Activated naive CD8-positive, alpha-beta T cell treated with anti-CD3 and anti-CD28 coated beads, Interleukin-2, amount 50 U/mL, for 24 hours (primary cell): ENCODE measurements at regions not wholly inside any gene's neighbourhood (a gene's known extent, or its start where the extent isn't known, plus 50 kb on each side); places are given as distances from the start of the nearest gene placed in this dataset.
"Not testable (repeated sequence)": the region's sequence is repeated elsewhere in the genome, so short reads cannot be mapped to it uniquely, and the experiment has no call there.

Experiments
- ATAC-seq: fragments of 150-1000 bp; cut with Tn5 transposase; one replicate; pipeline ENCODE4 v1.10.0; 2021
- DNase-seq: peaks from one replicate; pipeline ENCODE4 v3.0.0; 2021
- H3K27ac Mint-ChIP-seq: one replicate; pipeline ENCODE4 v1.8.0; 2021; ENCODE audit warnings: mild to moderate bottlenecking, mixed read lengths
- H3K27me3 Mint-ChIP-seq: one replicate; pipeline ENCODE4 v1.8.0; 2021; ENCODE audit warnings: mixed read lengths
- H3K36me3 Mint-ChIP-seq: one replicate; pipeline ENCODE4 v1.8.0; 2021; ENCODE audit warnings: low read depth, mixed read lengths
- H3K4me1 Mint-ChIP-seq: one replicate; pipeline ENCODE4 v1.8.0; 2021; ENCODE audit warnings: mixed read lengths
- H3K4me3 Mint-ChIP-seq: one replicate; pipeline ENCODE4 v1.8.0; 2021; ENCODE audit warnings: mild to moderate bottlenecking, moderate library complexity, mixed read lengths
- H3K9me3 Mint-ChIP-seq: one replicate; pipeline ENCODE4 v1.8.0; 2021; ENCODE audit warnings: mixed read lengths

DNA sequence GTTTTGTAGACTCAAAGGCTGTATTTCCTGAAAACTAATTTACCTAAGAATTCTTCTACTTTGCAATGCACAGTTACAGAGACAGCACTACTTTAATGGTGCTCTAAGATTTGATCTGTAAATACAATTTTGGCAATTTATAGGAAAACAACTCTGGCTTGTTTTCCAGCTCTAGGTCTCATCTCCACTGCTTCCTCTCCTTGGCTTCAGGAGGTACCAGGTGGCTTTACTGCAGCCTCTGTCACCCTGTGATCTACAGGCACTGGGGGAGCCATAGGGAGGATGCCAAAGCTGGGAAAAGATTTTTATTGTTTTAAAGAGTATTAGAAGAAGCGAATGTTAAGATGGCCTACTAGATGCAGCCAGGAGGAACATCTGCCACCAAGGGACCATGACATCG, 1563.6 kb downstream of the OLFM4 start:
- no peaks in the 10 kb centered on the region for H3K36me3 Mint-ChIP-seq
- no peak for ATAC-seq
- H3K27me3 Mint-ChIP-seq: no peaks in the 10 kb centered on the region
- H3K4me1 Mint-ChIP-seq: no peaks in the 10 kb centered on the region
- no peak for DNase-seq
- H3K4me3 Mint-ChIP-seq: no peak overlapping the region
- no peak overlapping the region for H3K27ac Mint-ChIP-seq
- peaks cover 7% of the 10 kb centered on the region for H3K9me3 Mint-ChIP-seq

DNA sequence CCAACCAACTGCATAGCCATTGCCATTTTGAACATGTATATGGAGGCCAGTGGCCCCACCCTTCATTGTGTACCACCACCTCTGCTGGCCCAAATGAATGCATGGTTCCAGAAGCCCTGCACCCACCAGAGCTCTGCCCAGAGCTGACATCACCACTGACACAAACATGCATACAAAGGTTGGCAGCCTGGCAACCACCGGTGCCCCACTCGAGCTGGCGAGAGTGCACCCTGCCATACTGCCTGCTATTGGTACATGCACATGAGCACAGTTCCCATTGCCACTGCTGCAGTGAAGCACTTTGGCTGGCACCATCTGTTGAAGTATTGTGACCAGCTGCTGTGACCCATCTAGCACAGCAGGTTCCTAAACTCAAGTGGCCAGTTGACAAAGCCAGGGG, 1564.9 kb downstream of the OLFM4 start:
- Mint-ChIP-seq H3K36me3 (no peaks in the 10 kb centered on the region), H3K27me3 (no peaks in the 10 kb centered on the region), H3K4me1 (no peaks in the 10 kb centered on the region), H3K4me3 (no peak overlapping the region), H3K27ac (no peak overlapping the region), H3K9me3 (peaks cover 7% of the 10 kb centered on the region)
- DNase-seq (no peak), ATAC-seq (no peak)

DNA sequence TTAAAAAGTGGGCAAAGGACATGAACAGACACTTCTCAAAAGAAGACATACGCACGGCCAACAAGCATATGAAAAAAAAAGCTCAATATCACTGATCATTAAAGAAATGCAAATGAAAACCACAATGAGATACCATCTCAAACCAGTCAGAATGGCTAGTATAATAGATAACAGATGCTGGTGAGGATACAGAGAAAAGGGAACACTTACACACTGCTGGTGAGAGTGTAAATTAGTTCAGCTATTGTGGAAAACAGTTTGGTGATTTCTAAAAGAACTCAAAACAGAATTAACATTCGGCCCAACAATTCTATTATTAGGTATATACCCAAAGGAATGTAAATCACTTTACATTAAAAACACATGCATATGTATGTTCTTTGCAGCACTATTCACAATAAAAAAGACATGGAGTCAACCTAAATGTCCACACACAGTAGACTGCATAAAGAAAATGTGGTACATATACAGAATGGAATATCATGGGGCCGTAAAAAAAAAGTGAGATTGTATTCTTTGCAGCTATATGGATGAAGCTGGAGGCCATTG, 1569.0 kb downstream of the OLFM4 start:
- no peak overlapping the region for H3K27ac Mint-ChIP-seq
- H3K27me3 Mint-ChIP-seq: no peaks in the 10 kb centered on the region
- no peak for ATAC-seq
- peaks cover 24% of the 10 kb centered on the region for H3K9me3 Mint-ChIP-seq
- DNase-seq: no peak
- H3K4me3 Mint-ChIP-seq: no peak overlapping the region
- no peaks in the 10 kb centered on the region for H3K36me3 Mint-ChIP-seq
- H3K4me1 Mint-ChIP-seq: no peaks in the 10 kb centered on the region

DNA sequence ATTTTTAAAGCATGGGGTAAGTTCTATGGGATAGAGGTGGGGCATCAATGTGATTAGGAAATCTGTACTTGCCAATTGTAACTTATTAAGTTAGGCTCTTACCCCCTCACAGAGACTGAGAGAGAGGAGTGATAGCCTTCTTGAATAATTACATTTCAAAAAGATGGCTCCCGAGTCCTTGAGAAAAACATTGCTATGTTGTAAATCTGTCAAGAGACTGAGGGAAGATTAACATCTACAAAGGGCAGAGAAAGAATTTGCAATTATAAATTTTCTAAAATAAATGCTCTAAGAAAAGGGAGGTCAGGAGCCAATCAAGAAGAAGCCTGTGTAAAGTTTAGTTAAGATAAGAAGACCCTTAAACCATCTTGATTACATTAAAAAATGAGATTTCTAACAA, 1570.8 kb downstream of the OLFM4 start:
- no peak for ATAC-seq
- peaks cover 27% of the 10 kb centered on the region for H3K9me3 Mint-ChIP-seq
- no peaks in the 10 kb centered on the region for H3K27me3 Mint-ChIP-seq
- no peak overlapping the region for H3K27ac Mint-ChIP-seq
- no peak for DNase-seq
- H3K4me3 Mint-ChIP-seq: no peak overlapping the region
- no peaks in the 10 kb centered on the region for H3K4me1 Mint-ChIP-seq
- no peaks in the 10 kb centered on the region for H3K36me3 Mint-ChIP-seq

DNA sequence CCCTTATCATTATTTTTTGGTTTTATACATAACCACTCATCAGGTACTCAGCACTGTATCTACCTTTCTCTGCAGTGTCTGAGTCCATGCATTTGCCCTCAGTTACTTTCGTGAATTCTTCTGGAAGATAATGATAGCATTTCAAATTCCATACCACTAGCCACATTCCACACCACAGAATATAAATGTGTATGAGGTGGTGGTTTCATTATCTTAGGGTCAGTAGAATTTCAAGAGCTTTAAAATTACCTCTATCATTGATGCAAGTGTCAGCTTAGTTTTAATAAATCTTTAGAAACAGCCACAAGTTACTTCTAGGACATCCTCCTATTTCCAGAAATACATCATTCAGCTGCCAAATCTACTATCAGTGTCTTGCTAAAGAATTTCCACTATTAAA, 1578.3 kb downstream of the OLFM4 start:
- Mint-ChIP-seq H3K27ac (no peak overlapping the region), H3K27me3 (no peaks in the 10 kb centered on the region), H3K36me3 (no peaks in the 10 kb centered on the region), H3K9me3 (peaks cover 25% of the 10 kb centered on the region), H3K4me3 (no peak overlapping the region), H3K4me1 (no peaks in the 10 kb centered on the region)
- ATAC-seq (no peak), DNase-seq (no peak)

DNA sequence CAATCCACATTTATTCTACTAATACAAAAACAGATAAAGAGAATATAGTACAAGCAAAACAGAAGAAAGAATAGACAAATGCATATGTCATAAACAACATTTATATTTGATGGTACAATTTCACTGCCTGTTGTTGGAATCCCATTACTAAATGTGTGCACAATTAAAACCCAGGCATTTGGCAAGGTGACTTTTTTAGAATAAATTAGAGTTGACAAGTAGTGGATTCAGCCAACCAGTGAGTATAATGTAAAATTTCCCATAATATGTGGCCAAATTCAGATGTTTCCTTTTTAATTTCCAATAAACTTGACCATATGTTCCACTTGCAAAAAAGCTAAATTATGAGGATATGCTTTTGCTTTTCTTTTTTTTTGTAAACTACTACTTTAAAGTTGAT, 1578.8 kb downstream of the OLFM4 start:
- Mint-ChIP-seq H3K27ac (no peak overlapping the region), H3K9me3 (peaks cover 21% of the 10 kb centered on the region)

DNA sequence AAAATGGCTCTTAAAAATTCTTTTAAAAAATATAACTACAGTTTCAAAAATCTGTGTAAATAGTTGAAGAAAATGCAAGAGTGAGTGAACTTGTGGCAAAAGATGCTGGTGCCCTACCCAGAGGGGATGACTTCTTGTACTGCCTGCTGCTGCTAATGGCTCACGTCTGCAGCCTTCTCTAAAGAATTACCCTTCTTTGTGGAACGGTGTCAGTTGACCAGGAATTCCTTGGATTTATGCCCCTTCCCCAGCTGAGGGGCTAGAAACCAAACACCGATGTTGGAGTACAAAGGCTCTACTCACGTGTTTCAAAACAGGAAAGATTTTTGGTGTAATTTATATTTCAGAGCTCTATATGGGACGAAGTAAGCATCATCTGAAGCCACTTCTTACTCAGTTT, 1582.8 kb downstream of the OLFM4 start:
- Mint-ChIP-seq H3K4me1 (no peaks in the 10 kb centered on the region), H3K27ac (no peak overlapping the region), H3K36me3 (no peaks in the 10 kb centered on the region), H3K4me3 (no peak overlapping the region), H3K27me3 (no peaks in the 10 kb centered on the region), H3K9me3 (peaks cover 15% of the 10 kb centered on the region)
- no peak for ATAC-seq
- DNase-seq: no peak

More for the DNA sequence above, 1578.8 kb downstream of the OLFM4 start:
- Mint-ChIP-seq H3K4me3 (no peak overlapping the region), H3K36me3 (no peaks in the 10 kb centered on the region), H3K4me1 (no peaks in the 10 kb centered on the region), H3K27me3 (no peaks in the 10 kb centered on the region)
- ATAC-seq (no peak), DNase-seq (no peak)

DNA sequence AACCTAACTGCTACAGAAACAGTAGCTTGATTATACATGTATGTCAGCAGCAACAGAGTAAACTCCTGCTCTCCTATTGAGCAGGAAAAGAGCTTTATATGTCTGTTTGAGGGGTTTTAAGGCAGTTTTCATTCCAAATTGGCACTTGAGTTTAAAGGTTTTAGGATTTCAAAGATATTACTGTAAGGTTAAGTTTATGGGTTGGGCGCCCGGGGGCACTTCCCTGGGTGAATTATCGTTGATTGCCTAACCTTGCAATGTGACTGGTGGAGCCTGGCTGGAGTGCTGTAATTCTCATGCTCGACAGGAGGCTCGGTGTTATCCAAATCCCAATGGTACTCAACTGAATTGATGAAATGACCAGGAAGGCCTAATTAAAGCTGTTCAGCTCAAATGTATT, 1586.1 kb downstream of the OLFM4 start:
- Mint-ChIP-seq H3K9me3 (peaks cover 21% of the 10 kb centered on the region), H3K36me3 (no peaks in the 10 kb centered on the region), H3K4me3 (no peak overlapping the region), H3K27ac (no peak overlapping the region), H3K27me3 (no peaks in the 10 kb centered on the region), H3K4me1 (no peaks in the 10 kb centered on the region)
- DNase-seq (no peak), ATAC-seq (no peak)

DNA sequence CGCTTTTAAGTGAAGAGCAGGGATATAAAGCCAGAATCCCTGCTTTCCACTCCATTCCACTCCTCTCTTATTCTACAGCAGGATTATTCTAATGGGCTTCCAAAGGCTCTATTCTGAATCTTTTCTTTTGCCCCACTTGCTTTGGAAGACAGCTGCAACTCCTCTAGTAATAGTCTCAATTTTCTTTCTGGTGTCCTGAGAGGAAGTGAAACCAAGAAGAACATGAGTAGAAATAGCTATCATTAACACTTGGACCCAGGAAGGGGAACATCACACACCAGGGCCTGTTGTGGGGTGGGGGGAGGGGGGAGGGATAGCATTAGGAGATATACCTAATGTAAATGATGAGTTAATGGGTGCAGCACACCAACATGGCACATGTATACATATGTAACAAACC, 1597.9 kb downstream of the OLFM4 start:
- H3K4me3 Mint-ChIP-seq, H3K9me3 Mint-ChIP-seq, H3K4me1 Mint-ChIP-seq, H3K27me3 Mint-ChIP-seq, H3K36me3 Mint-ChIP-seq, DNase-seq, ATAC-seq, H3K27ac Mint-ChIP-seq: not testable (repeated sequence)

DNA sequence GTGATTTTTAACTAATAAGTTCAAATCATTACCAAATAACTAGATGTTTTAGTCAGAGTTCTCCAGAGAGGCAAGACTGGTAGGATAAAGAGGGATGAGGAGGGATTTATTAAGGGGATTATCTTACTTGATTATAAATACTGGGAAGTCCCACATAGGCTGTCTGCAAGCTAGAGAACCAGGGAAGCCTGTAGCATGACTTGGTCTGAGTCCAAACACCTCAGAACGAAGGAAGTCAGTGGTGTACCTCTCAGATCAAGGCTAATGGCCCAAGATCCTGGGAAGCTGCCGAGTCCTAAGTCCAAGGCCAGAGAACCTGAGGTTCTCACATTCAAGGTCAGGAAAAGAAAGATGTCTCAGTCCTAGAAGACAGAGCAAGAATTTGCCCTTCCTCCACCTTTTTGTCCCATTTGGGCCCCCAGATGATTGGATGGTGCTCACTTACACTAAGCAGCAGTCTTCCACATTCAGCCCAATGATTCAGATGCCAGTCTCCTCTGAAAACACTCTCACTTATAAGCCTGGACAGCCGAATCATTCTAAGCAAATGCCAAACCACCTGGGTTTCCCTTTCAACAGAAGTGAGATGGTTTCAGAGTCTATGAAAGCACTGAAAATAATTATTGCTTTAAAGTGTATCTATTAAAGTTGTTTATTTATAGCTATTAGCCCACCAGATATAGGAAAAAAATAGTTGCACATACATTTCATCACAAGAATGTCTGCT, 1599.2 kb downstream of the OLFM4 start:
- H3K27me3 Mint-ChIP-seq: no peaks in the 10 kb centered on the region
- no peak for DNase-seq

DNA sequence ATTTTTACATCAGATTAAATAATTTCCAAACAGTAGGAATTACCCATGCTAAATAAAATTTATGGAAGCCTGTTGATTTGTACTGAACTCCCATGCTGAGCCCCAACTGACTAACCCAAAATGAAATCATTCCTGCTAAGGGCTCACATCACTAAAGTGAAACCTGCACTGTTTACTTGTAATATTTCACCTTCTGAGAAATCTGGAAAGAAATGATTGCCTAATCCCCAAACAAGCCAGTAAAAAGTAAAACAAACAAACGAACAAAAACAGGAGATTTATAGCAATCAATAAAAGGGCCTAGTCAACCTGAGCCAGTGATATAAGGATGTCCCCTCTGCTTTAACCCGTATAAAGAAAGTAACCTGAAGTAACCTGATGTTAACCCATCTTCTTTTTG, 1599.8 kb downstream of the OLFM4 start:
- DNase-seq (no peak), ATAC-seq (no peak)
- Mint-ChIP-seq H3K27ac (no peak overlapping the region), H3K9me3 (peaks cover 11% of the 10 kb centered on the region), H3K4me1 (no peaks in the 10 kb centered on the region), H3K4me3 (no peak overlapping the region), H3K27me3 (no peaks in the 10 kb centered on the region), H3K36me3 (no peaks in the 10 kb centered on the region)

More for the DNA sequence above, 1599.2 kb downstream of the OLFM4 start:
- Mint-ChIP-seq H3K27ac (no peak overlapping the region), H3K4me1 (no peaks in the 10 kb centered on the region), H3K36me3 (no peaks in the 10 kb centered on the region), H3K4me3 (no peak overlapping the region), H3K9me3 (peaks cover 11% of the 10 kb centered on the region)
- ATAC-seq: no peak

DNA sequence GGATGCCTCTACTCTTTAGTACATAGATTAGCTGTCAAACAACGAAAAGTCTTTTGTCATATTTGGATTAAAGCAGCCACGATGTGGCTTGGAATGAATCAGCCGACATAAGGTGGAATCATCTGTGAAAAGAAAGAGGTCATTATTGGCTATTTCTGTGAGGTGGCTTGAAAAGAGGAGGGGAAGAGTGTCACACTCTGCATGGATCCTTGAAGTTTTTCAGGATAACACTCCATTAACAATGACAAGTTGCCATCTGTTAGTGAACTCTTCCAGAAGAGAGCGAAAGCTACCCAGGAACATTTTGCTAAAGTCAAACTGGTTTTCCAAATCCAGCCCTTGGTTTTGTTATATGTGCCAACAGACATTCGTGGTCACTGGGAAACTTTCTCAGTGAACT, 1604.8 kb downstream of the OLFM4 start:
- no peaks in the 10 kb centered on the region for H3K27me3 Mint-ChIP-seq
- peaks cover 11% of the 10 kb centered on the region for H3K9me3 Mint-ChIP-seq
- no peak overlapping the region for H3K4me3 Mint-ChIP-seq
- no peaks in the 10 kb centered on the region for H3K36me3 Mint-ChIP-seq
- H3K4me1 Mint-ChIP-seq: no peaks in the 10 kb centered on the region
- no peak for ATAC-seq
- no peak for DNase-seq
- H3K27ac Mint-ChIP-seq: no peak overlapping the region

DNA sequence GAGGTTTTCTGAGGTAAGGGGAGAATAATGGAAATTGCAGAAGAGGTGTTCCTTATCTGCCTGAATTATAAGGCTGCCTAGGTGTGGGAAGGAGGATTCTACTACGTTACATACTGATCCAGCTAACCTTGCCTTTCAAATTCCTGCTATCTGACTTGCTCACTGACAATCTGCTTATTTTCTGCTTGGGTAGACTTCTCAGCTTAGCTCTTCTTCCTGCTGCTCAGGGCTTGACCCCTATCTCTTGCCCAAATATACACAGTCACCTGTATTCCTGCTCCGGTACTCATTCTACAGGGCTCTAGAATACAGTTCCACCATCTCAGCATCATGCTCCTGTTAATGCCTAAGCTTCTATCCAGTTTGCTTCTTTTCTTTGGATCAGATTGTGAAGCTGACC, 1607.6 kb downstream of the OLFM4 start:
- Mint-ChIP-seq H3K36me3 (no peaks in the 10 kb centered on the region), H3K27ac (no peak overlapping the region), H3K4me3 (no peak overlapping the region), H3K9me3 (peaks cover 11% of the 10 kb centered on the region), H3K27me3 (no peaks in the 10 kb centered on the region), H3K4me1 (no peaks in the 10 kb centered on the region)
- DNase-seq: no peak
- no peak for ATAC-seq

DNA sequence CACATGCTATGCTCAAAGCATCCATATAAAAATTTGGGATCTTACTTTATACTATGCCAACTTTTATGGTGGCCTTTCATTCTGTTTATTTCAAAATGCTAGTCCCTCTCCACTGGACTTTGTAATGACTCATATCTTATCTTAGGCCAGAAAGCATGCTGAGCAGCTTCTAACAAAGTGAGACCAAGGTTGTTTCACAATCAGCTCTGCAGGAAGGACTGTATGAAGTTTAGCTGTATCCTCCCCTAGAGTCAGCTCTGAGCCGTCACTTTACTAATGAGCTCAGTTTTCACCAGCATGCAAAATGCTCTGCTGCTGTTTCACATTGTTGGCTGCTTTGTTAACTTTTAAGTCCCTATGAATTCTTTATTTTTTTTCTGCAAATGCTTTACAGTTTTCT, 1608.8 kb downstream of the OLFM4 start:
- no peak for ATAC-seq
- Mint-ChIP-seq H3K9me3 (peaks cover 8% of the 10 kb centered on the region), H3K36me3 (no peaks in the 10 kb centered on the region), H3K27me3 (no peaks in the 10 kb centered on the region), H3K4me1 (no peaks in the 10 kb centered on the region), H3K27ac (no peak overlapping the region), H3K4me3 (no peak overlapping the region)
- no peak for DNase-seq

DNA sequence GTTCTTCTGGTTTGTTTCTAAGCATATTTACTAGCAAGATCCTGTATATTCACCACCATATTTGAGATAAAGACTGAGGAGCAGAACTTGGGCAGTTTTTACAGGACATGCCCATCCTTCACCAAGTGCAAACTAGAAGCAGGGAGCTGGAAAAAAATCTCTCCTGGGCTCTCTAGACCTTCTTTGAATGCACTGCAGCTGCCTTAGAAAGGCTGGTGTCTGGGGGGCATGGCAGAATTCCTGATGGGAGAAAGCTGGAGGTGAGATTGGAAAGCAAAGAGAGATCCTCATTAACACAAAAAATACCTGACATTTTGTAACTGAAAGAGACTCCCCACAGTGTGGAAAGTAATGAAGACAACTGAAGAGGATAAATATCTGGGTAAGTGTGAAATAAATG, 1612.1 kb downstream of the OLFM4 start:
- no peak overlapping the region for H3K27ac Mint-ChIP-seq

DNA sequence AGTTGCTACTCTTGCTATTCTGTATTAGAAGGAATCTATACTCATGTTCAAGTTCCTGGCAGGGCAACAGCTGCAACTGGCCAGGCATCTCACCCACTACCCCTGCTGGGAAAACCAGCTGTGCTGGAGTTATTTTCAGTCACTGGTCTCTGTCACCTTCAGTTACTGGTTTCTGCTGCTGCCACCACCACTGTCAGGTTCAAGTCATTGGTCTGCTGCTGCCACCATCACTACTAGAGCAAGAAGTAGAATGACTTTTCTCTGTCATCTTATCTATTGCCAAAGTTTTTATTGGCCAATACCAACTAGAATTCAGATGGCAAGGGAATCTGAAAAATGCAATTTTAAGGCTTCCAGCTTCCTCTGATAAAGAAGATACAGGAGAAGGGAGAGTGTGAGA, 1615.2 kb downstream of the OLFM4 start:
- no peaks in the 10 kb centered on the region for H3K27me3 Mint-ChIP-seq
- DNase-seq (no peak), ATAC-seq (no peak)
- no peaks in the 10 kb centered on the region for H3K36me3 Mint-ChIP-seq
- no peak overlapping the region for H3K4me3 Mint-ChIP-seq
- no peak overlapping the region for H3K27ac Mint-ChIP-seq
- no peaks in the 10 kb centered on the region for H3K4me1 Mint-ChIP-seq
- H3K9me3 Mint-ChIP-seq: peaks cover 14% of the 10 kb centered on the region

More for the DNA sequence above, 1612.1 kb downstream of the OLFM4 start:
- Mint-ChIP-seq H3K9me3 (peaks cover 7% of the 10 kb centered on the region), H3K4me1 (no peaks in the 10 kb centered on the region), H3K4me3 (no peak overlapping the region), H3K27me3 (no peaks in the 10 kb centered on the region), H3K36me3 (no peaks in the 10 kb centered on the region)
- DNase-seq (no peak), ATAC-seq (no peak)
